ENCODE measurements at regions not wholly inside any gene's neighbourhood (a gene's known extent, or its start where the extent isn't known, plus 50 kb on each side); places are given as distances from the start of the nearest gene placed in this dataset.
"Not testable (repeated sequence)": the region's sequence is repeated elsewhere in the genome, so short reads cannot be mapped to it uniquely, and the experiment has no call there.

DNA sequence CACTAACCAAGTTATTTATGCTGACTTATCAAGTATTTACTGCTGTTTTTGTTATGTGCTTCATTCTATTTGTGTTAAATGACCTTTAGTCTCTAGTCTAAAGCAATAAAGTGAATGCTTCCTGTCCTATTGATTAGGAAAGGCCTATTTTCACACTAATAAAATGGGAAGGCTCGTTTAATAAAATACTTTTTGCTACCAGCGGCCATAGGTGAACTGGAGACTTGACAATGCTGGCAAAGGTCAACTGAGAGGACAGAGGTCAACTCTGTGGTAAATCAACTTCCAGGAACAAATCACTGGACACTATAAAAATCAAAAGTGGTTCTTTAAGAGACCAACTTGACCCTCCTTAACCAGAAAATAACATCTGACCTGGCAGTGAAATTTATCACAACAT lies 634.3 kb downstream of the ISL1 start:
- no peak for DNase-seq

DNA sequence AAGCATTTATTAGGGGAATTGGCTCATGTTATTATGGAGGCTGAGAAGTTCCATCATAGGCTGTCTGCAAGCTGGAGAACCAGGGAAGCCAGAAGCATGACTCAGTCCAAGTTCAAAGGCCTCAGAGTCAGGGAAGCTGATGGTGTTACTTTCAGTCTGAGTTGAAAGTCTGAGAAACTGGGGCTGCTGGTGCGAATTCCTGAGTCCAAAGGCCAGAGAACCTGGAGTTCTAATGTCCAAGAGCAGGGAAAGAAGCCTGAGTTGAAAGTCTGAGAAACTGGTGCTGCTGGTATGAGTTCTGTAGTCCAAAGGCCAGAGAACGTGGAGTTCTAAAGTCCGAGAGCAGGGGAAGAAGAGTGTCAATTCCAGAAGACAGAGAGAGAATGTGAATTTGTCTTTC lies 641.1 kb downstream of the ISL1 start:
- DNase-seq = no peak

DNA sequence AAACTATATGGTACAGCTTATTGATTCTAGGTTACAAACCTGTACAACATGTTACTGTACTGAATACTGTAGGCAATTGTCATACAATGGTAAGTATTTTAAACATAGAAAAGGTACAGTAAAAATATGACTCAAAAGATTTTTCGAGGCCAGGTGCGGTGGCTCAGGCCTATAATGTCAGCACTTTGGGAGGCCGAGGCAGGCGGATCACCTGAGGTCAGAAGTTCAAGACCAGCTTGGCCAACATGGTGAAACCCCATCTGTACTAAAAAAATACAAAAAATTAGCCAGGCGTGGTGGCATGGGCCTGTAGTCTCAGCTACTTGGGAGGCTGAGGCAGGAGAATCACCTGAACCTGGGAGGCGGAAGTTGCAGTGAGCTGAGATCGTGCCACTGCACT lies 646.6 kb downstream of the ISL1 start:
- DNase-seq = not testable (repeated sequence)

DNA sequence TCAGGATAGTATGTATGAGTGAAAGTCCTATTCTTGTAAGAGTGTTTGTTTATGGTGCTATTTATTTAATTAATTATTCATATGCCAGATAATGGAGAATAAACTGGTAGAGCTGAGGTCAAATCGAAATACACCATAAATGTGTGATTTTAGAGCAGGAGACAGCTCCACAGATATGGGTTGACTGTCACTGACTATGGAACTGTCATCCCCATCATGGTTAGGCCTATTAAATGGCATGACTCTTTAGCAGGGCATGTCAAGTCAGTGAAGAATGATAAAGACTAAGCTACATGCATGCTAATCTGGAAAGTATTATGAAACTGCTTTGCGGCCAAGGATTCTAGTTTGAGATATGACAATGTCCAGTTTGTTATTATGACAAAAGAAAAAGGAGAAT lies 658.6 kb downstream of the ISL1 start:
- DNase-seq = no peak

DNA sequence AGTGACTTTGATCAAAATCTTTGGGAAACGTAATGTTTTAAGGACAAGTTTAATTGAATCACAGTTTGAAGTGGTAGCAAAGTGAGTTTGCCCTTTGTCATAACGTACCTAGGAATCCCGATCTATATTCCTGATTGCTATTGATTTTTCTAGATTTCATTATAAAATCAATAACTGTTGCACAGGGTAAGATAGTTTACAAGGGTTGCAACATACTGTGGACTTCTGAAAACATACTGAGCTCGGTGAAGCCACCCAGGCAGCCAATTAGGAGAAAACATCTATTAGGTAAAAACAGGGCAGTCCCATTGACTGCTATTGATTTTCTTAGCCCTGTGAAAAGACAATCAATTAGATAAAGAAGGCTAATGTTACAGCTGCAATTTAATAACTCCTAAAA lies 659.9 kb downstream of the ISL1 start:
- no peak for DNase-seq

DNA sequence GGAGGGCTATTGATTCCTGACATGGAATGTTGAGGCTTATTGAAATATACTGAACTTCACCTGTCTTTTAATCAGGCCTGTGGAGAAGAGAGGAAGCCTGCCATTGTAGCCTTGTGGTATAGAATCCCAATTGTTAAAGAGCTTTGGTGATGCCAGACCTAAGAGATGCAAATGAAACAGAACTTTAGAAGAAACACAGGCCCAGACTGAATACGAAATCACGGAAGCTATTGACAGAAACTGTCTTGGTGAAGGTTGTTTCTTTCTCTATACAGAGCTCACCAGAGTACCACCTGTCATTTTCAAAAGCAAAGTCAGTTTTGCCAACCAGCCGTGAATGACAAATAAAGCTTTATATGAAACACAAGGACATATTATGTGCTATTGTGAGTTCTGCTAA lies 660.3 kb downstream of the ISL1 start:
- no peak for DNase-seq

DNA sequence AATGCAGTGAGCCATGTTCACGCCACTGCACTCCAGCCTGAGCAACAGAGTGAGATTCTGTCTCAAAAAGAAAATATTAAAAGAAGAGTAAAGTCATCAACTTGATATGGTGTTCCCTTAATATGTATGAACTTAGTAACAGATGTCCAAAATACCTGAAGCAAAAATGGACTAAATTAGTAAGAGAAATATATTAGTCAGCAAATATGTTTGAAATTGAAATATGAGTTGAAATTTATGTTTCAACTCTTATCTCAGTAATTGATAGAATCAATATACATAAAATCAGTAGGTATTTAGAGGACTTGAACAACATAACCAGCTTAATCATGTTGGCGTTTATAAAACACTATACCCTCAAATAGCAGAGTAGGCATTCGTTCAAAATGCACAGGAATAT lies 668.5 kb downstream of the ISL1 start:
- no peak for DNase-seq

DNA sequence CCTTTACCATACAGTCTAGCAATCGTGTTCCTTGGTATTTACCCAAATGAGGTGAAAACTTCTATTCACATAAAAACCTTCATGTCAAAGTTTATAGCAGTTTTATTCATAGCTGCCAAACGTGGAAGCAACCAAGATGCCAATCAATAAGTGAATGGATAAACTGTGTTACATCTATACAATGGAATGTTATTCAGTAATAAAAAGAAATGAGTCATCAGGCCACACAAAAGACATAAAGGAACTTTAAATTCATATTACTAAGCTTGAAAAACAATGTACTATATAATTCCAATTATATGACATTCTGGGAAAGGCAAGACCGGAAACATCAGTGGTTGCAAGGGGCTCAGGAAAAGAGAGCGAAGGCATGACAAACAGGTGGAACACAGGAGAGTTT lies 679.9 kb downstream of the ISL1 start:
- no peak for DNase-seq

DNA sequence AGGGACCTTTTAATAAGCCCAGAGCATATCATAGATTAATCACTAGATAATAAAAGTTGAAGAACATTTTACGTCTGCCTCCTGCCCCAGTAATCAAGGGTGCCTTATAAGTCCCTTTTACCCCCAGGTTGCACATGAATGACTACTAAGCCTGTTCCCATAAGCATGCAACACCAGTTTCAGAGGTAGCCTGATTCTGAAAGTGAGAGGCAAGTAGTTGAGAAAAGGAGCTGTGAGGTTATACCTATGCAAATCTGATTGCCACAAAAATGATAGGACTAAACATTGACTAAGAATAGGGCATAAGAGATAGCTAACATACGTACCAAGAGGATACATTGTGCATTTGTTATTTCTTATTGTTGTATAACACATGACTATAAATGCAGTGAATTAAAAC lies 681.9 kb downstream of the ISL1 start:
- no peak for DNase-seq

DNA sequence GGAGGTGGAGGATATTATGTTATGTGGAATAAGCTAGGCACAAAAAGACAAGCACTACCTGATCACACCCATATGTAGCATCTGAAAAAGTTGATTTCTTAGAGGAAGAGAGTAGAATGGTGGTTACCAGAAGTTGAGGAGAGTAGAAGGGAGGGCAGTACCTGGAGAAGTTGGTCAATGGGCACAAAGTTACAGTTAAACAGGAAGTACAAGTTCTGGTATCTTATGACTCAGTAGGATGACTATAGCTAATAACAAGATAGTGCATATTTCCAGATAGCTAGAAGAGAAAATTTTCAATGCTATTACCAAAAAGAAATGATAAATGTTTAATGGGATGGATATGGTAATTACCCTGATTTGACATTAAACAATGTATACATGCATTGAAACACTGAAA lies 686.7 kb downstream of the ISL1 start:
- DNase-seq = no peak

DNA sequence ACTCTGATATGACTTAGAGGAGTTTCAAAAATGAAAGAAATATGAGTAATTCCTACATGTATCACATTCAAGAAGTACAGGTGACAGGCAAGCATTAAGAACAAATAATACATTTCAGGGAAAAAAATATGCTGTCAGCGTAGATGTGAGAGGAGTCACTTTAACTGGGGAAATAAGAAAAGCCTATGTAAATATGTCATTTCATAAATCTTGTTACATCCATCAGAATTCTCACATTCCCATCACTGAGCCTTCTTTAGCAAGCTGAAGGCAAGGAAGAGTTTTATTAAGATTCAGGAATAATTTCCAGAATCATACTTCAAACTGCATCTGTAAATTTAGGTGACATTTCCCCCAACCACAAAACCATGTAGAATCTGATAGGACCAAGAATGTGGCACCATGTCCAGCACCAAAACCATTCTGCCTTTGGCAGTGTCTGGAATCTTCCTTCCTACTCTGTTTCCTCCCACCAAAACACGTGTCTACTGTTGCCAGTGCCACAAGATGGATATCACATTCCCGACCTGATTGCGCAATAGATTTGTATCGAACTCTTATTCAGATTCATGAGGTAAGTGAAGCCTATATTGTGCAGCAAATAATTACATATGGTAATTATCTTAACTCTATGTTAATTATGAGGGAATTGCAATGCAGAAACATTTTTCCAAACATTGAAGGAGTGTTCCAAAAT lies 690.9 kb downstream of the ISL1 start:
- DNase-seq = no peak

DNA sequence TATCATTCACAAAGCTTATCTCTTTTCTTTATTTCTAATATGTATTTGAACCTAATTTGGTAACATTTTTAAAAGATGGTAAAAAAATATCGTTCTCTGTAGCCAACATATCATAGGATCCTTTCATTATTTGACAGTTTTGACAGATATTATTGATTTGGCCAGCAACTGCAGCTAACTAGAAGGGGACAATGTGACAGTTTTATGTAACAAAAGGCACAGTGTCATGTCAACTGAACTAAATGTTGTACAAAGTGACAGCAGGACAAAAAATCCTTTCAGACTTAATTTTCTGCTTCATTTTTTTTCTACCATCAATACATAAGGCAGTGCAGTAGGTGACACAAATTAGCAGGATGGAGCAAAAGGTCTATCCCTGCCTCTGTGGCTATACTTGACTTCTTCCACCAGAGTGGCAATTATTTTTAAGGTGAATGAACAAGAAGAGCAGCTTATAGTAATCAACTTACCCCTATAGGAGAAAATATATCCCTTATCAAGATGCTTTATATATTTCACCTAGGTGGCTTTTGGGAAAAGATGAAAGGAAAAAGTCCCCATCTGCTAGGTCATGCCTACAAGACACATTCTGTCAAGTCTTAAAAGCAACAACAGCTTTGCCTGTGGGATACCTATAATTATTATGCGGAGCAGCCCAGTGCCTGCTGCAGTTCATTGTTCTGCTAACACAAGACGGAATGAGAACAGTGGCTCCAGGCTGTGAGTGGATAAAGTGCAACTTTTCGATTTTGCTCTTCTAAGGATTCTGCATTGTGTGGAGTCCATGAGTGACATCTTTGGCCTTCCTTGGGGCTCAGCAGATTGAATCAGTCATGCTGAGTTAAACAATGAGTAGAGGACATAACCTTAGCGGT lies 694.9 kb downstream of the ISL1 start:
- DNase-seq = no peak

DNA sequence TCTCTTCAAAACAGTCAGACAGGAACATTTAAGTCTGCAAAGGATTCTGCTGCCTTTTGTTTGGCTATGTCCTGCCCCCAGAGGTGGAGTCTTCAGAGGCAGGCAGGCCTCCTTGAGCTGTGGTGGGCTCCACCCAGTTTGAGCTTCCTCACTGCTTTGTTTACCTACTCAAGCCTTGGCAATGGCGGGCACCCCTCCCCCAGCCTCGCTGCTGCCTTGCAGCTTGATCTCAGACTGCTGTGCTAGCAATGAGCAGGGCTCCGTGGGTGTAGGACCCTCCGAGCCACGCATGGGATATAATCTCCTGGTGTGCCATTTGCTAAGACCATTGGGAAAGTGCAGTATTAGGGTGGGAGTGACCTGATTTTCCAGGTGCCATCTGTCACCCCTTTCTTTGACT lies 685.4 kb upstream of the ITGA1 start:
- not testable (repeated sequence) for DNase-seq

DNA sequence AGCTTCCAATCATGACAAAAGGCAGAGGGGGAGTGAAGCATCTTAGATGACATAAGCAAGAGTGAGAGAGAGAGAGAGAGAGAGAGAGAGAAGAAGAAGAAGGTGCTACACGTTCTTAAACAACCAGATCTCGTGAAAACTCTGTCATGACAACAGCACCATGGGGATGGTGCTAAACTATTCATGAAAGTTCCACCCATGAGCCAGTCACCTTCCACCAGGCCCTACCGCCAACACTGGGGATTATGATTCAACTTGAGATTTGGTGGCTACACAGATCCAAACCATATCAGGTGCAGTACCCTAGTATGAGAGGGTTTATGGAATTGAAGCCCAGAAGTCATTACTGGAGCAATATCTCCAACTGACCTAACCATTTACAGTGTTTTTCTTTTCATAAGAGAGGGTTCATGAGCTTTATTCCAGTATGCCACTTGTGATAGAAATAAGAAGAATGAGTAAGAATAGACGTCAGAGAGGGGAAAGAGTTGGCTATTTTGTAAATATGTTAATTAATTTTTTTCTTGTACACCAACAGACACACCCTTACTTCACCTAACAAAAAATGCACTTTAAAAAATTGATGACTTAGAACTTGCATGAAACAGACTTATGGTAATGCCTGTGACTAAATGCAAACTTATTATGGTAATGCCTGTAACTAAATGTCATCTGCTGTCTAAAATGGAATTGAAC lies 680.4 kb upstream of the ITGA1 start:
- DNase-seq = no peak

DNA sequence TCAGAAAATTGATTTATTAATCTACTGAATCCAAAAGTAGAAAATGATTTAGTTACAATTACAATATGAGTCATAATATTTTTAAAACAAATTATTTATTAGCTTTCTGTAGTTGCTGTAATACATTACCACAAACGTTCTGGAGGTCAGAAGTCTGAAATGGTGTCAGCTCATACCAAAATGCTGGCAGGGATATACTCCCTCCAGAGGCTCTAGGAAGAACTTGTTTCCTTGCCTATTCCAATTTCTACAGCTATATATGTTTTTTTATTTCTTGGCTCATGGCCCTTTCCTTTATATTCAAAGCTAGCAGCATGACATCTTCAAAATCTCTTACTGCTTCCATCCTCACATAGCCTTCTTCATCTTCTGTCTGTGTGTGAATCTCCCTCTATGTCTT lies 667.9 kb upstream of the ITGA1 start:
- DNase-seq = no peak

DNA sequence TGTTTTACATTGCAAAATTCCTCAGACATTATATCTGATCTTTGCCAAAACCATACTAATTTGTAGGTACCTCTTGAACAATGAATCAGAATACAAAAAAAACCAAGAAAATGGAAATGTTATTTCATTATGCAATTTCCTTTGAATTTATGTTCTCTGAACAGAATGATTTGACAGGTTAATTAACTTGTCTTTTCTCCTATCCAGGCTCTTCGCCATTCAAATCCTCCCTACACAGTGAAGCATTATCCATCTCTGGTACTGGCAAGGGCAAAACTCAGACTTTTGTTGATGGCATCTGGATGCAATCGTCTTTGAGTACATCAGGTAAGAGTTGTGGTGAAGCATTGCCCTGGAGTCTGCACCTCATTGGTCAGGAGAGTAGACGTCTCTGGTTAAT lies 655.7 kb upstream of the ITGA1 start:
- DNase-seq = no peak

DNA sequence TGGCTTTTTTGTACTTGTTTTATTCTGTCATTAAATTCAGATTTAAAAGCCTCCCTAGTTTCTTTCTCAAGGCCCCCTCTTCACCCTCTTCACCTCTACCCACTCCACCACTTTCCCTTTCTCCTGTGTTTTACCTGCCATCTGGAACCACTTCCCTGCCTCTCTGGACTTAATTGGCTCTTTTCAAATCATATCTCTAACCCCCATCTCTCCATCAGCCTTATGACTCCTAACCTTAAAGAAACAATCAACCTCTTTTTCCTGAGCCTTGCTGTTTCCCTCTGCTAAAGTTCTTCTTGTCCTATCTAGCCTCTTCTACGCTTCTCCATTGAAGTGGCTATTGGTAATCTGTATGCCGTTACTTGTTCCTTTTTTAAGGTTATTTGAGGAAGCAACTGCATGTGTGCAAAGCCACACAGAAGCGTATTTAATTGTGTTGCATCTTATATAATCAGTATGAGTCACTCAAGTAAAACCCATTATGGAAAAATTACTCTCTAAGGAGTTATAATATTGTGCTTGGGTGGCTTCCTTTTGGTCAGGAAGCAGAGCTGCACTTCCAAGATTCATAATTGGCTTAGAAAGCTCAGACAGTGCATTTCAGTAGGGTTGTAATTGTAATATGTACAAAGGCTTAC lies 653.6 kb upstream of the ITGA1 start:
- DNase-seq = peak in 1 of 4 experiments; percentile 0

DNA sequence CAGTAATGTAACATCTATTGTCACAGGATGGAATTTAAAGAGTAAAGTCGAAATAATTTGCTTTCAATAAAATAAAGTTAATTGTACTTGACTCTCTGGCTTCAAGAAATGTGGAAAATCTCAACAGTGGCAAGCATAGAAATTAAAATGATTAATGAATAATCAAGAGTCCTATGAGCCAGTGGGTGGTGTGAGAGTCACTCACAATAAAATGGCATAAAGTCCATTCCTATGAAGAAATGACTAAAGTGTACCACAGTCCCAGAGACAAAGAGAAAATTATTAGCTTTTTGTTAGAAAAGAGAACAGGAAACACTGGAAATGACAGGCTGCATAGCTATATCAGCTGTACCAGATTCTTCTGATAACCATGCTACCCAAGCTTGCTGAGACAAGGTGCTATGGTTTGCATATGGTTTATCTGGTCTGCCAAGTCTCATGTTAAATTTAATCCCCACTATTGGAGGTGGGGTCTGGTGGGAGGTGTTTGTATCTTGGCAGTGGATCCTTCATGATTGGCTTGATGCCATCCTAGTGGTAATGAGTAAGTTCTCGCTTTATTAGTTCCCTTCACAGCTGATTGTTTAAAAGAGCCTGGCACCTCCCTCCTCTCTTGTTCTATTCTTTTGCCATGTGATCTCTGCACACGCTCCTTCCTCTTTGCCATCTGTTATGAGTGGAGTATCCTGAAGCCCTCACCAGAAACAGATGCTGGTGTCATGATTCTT lies 647.7 kb upstream of the ITGA1 start:
- DNase-seq = no peak

DNA sequence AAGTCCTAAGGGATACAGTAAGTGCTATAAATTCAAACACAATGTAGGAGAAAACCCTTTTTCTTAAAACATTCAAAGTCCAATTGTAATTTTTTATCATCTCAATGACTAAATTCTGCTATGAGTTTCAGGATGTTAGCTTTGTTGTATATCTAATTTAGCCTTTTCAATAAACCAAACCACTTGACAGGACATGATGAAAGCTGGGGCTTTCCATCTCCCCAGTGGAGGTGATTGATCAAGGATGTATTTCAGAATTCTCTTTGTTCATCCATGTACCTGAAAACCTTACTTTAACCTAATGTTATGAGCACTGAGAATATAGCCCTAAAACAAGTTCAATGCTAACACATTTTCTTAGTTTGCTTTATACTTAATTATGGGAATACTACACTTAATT lies 639.0 kb upstream of the ITGA1 start:
- no peak for DNase-seq

DNA sequence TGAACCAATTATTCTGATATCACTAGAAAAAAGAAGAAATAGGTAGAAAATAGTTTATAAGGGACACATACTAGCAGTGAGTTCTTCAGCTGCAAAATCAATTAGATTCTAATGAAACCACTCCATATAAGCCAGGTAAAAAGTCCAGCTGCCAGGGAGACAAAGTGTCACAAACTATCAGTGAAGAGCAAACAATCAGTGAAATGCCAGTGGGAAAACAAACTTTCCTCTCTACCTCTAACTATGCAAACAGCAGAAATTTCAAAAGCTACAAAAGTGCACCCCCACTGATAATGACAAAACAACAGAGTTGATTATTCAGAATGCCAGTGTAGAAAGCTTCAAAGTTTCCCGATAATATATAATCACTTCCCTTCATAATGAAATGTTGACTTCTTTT lies 637.2 kb upstream of the ITGA1 start:
- DNase-seq = no peak

DNA sequence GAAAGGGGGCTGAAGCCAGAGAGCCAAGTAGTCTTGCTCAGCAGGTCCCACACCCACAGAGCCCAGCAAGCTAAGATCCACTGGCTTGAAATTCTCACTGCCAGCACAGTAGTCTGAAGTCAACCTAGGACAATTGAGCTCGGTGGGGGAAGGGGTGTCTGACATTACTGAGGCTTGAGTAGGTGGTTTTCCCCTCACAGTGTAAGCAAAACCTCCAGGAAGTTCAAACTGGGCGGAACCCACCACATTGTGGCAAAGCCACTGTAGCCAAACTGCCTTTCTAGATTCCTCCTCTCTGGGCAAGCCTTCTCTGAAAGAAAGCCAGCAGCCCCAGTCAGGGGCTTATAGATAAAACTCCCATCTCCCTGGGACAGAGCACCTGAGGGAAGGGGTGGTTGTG lies 630.9 kb upstream of the ITGA1 start:
- not testable (repeated sequence) for DNase-seq

DNA sequence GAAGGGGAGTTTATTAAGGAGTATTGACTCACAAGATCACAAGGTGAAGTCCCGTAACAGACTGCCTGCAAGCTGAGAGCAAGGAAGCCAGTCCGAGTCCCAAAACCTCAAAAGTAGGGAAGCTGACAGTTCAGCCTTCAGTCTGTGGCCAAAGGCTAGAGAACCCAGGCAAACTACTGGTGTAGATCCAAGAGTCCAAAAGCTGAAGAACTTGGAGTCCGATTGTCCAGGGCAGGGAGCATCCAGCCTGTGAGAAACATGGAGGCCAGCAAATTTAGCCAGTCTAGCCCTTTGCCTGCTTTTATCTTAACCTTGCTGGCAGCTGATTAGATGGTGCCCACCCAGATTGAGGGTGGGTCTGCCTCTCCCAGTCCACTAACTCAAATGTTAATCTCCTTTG lies 621.9 kb upstream of the ITGA1 start:
- not testable (repeated sequence) for DNase-seq

DNA sequence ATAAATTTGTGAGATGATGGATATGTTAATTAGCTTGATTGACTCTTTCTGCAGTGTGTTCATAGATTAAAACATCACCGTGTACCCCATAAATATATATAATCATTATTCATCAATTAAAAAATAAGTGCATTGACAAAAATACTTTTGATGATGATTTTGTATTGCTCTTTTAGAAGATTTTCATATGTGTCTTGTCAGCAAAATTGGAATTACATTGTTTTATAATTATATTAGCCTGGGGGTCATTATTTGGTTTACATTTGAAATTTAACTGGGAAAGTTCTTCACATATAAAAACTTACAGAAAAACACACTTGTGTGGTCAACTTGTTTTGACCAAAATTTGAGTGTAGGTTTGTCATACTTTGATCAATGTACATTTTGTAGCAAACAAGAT lies 614.6 kb upstream of the ITGA1 start:
- DNase-seq = no peak

Measured in suppressor macrophage (primary cell).